Stimulated activated naive CD8-positive, alpha-beta T cell treated with anti-CD3 and anti-CD28 coated beads, Interleukin-15, Interleukin-2, amounts not matched to agents 100 ng/mL and 50 ng/mL, for 24 hours (primary cell): ENCODE measurements at regions not wholly inside any gene's neighbourhood (a gene's known extent, or its start where the extent isn't known, plus 50 kb on each side); places are given as distances from the start of the nearest gene placed in this dataset.

Experiments
- H3K27ac Mint-ChIP-seq: one replicate; pipeline ENCODE4 v1.8.0; 2021; ENCODE audit warnings: mild to moderate bottlenecking, mixed read lengths
- H3K27me3 Mint-ChIP-seq: one replicate; pipeline ENCODE4 v1.8.0; 2021; ENCODE audit warnings: mixed read lengths
- H3K36me3 Mint-ChIP-seq: one replicate; pipeline ENCODE4 v1.8.0; 2021; ENCODE audit warnings: low read depth, mixed read lengths
- H3K4me1 Mint-ChIP-seq: one replicate; pipeline ENCODE4 v1.8.0; 2021; ENCODE audit warnings: low read depth, mixed read lengths
- H3K4me3 Mint-ChIP-seq: one replicate; pipeline ENCODE4 v1.8.0; 2021; ENCODE audit warnings: mild to moderate bottlenecking, mixed read lengths
- H3K9me3 Mint-ChIP-seq: one replicate; pipeline ENCODE4 v1.8.0; 2021; ENCODE audit warnings: mixed read lengths

DNA sequence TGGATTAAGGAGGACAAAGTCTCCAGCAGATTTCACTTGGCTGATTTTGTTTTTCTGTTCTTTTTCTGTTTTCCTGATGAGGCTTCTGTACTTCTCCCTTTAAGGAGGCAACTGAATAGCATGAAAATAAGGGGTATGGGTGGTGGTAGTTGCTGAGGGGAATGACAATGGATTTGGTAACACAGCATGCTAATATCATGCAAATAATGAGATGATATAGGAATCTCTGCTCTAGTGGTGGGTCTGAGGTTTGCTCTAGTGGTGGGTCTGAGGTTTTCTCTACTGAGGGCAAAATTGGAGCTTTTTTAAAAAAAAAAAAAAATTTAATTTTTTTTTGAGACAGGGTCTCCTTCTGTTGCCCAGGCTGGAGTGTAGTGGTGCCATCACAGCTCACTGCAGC lies 139.7 kb downstream of the C9orf152 start:
- no peak overlapping the region for H3K4me3 Mint-ChIP-seq
- peaks cover 4% of the 10 kb centered on the region for H3K36me3 Mint-ChIP-seq
- no peak overlapping the region for H3K27ac Mint-ChIP-seq
- H3K27me3 Mint-ChIP-seq, result no peaks in the 10 kb centered on the region
- H3K4me1 Mint-ChIP-seq, result peaks cover 16% of the 10 kb centered on the region
- H3K9me3 Mint-ChIP-seq, result no peaks in the 10 kb centered on the region

DNA sequence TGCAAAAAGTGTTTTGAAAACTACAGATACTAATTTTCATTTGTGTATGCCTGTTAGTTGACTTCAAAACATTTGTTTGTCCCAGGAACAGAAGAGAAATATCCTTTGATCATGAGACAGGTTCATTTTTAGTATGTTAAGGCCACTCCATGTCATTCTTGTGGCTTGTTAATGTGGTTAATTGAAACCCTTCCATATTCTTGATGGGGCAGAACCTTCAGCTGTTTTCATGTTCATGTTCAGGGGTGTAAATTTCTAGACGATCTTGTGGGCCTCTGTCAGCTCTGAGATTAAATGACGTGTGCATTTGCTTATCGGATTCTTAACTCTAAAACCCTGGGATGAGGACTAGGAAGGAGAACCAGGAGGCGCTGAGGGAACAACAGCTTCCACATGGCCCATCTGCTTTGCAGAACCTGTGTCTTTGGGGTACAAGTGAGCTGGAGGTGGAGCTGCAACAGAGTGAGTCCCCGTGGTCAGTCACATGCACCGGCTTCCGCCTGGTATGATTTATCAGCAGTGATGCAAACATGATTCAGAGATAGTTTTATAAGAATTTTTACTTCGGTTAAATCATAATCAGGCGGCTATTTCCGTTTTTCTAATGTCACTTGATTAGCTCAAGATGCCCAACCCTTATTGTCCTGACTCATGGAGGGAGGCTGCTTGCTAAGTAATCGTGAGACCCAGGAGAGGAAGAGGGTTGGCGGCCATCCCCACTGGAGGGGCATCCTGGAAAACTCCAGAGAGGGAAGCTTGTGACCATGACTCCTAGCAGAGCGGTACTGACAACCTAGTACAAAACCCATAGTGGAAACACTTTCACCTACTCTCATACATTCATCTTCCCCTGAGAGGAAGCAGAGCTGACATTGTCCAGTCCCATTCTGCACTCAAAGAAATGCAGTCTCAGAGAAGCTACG lies 138.4 kb downstream of the C9orf152 start:
- Mint-ChIP-seq H3K27me3 (no peaks in the 10 kb centered on the region), H3K4me3 (no peak overlapping the region), H3K4me1 (peaks cover 16% of the 10 kb centered on the region), H3K27ac (no peak overlapping the region), H3K36me3 (peaks cover 4% of the 10 kb centered on the region), H3K9me3 (no peaks in the 10 kb centered on the region)

DNA sequence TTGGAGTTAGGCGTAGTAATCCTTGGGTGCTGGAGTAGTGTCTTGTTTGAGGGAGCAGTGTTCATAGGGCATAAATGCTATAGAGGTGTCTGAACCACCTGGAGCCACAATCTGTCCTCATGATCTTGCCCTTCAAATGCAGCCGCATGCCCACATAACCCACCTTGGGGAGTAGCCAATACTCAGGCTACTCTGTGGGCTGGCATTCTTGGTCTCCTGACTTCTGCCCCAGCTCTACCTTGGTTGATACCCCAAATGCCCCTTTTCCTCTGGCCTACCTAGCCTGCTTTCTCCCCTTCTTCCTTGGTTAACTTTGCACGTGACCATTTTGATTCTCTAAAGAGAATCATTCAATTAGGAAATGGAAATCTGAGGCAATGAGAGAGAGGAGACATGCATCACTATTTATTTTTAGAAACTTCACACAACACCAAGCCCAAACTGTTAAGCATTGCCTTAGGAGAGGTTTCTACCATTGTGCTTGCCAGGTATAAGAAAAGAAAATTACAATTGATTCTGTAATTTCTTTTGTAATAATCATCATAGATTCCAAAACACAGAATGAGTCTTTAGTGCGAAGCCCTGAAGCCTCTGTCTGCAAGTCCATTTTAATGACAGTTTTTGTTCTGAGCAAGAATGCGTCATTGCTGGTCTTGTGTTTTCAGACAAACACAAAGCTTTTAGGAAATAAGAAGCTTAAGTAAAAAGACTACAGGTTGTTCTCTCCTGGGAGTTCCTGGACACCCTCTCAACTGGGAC lies 135.2 kb downstream of the C9orf152 start:
- Mint-ChIP-seq H3K4me1 (no peaks in the 10 kb centered on the region), H3K9me3 (no peaks in the 10 kb centered on the region), H3K27ac (no peak overlapping the region), H3K4me3 (no peak overlapping the region), H3K27me3 (no peaks in the 10 kb centered on the region), H3K36me3 (no peaks in the 10 kb centered on the region)

DNA sequence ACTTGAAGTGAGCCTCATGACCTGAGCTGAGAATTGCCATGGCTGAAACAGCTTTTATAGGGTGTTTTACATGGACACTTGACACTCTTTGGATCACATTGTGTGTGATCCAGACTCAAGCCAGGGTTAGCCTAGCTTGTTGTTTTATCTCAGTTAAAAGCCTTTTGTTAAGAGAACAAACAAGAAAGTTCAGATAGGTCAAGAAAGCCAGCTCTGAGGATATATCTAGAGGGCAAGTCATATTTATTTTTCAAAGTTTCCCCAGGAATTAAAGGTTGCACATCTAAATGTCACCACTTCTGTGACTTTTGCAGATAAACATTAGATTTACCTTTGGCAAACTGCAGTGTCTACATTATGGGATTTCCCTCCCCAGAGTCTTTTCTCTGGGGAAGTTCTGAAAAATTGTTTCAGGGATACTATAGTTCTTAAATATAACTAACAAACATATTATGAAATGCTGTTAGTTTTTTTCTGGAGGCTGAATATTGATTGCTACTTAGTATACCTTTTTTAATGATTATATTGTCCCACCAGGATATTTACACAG lies 134.5 kb downstream of the C9orf152 start:
- Mint-ChIP-seq H3K4me3 (no peak overlapping the region), H3K36me3 (no peaks in the 10 kb centered on the region), H3K27ac (no peak overlapping the region), H3K9me3 (no peaks in the 10 kb centered on the region), H3K4me1 (peaks cover under 1% of the 10 kb centered on the region), H3K27me3 (no peaks in the 10 kb centered on the region)

DNA sequence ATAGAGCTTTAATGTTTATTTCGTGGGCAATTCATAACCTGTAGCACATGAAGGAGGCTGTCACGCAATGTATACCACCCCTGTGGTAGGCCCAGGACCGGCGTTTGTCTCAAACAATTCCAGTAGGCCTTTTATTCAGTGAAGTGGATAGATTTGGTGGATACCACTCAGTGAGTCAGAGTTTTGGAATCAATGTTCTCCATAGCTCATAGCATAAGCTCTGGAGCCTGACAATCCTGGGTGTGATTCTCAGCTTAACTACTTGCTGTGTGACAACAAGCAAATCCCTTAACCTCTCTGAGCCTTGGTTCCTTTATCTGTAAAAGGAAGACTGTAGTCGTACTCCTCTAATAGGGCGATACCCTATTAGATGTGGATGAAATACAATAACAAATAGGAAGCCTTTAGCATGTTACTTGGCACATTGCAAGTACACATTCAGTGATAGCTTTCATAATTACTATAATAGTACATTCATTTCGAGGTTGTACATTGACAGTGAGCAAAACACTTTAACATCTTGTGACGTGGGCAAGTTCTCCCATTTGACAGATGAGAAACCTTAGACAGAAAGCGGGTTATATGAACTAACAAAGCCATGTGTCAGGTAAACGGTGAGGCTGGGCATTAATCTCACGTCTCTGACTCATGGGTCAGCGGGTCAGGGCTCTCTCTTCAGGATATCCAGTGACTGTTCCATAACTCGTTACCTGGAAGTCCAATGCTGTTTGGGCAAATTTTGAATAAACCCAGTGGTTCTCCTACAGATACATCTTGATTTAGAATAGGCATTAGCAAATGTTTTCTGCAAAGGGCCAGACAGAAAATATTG lies 130.8 kb downstream of the C9orf152 start:
- H3K4me1 Mint-ChIP-seq, result peaks cover 23% of the 10 kb centered on the region
- no peak overlapping the region for H3K4me3 Mint-ChIP-seq
- H3K27me3 Mint-ChIP-seq, result no peaks in the 10 kb centered on the region
- no peaks in the 10 kb centered on the region for H3K36me3 Mint-ChIP-seq
- no peaks in the 10 kb centered on the region for H3K9me3 Mint-ChIP-seq
- H3K27ac Mint-ChIP-seq, result no peak overlapping the region

DNA sequence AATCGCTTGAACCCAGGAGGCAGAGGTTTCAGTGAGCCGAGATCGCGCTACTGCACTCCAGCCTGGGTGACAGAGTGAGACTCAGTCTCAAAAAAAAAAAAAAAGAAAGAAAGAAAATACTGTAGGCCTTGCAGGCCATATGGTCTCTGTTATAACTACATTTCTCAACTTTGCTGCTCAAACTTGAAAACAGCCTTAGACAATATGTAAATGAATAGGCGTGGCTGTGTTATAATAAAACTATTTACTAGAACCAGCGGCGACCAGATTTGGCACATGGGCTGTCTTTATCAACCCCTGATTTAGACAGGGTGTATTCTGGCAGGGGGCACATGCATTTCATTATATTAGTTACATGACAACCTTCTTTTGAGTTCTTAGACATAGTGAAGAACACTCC lies 130.0 kb downstream of the C9orf152 start:
- no peaks in the 10 kb centered on the region for H3K9me3 Mint-ChIP-seq
- H3K36me3 Mint-ChIP-seq, result no peaks in the 10 kb centered on the region
- no peak overlapping the region for H3K27ac Mint-ChIP-seq
- peaks cover 27% of the 10 kb centered on the region for H3K4me1 Mint-ChIP-seq
- no peak overlapping the region for H3K4me3 Mint-ChIP-seq
- H3K27me3 Mint-ChIP-seq, result no peaks in the 10 kb centered on the region

DNA sequence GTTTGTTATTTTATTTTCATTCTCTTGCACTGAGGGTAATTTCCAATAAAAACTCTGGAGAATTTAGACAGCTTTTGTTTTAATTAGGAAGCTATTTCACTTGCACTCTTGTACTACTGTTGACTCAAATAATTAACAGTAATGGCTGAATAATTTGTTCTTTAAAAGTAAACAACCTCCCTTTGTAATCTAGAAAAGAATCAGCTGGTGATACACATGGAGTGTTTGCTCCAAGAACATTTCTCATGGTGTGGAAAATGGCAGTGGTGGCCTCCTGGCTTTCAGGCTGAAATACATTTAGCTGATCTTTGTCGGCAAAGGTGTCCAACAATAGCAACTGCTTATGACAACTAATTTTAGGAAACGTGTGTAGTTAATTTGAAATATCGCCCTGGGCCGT lies 129.4 kb downstream of the C9orf152 start:
- H3K27me3 Mint-ChIP-seq, result no peaks in the 10 kb centered on the region
- H3K27ac Mint-ChIP-seq, result no peak overlapping the region
- H3K36me3 Mint-ChIP-seq, result no peaks in the 10 kb centered on the region
- H3K4me1 Mint-ChIP-seq, result peaks cover 27% of the 10 kb centered on the region
- no peak overlapping the region for H3K4me3 Mint-ChIP-seq
- no peaks in the 10 kb centered on the region for H3K9me3 Mint-ChIP-seq

DNA sequence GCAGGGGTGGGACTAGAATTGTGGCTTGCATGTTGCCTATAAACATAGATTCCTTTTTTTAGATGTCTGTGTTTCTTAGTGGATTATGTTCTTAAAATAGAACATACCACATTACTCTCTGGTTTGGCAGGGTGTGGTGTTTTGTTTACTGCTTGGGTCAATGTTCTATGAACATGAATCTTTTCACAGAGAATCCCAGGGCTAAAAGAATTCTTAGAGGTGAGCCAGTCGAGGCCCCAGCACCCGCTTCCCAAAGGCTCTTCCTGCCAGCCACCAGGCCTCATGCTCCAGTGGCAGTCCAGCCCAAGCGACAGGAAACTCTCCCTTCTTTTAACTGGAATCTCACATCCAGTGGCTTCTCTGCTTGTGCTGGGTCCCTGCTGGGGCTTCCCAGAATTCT lies 126.6 kb downstream of the C9orf152 start:
- no peaks in the 10 kb centered on the region for H3K36me3 Mint-ChIP-seq
- H3K27ac Mint-ChIP-seq, result no peak overlapping the region
- H3K4me3 Mint-ChIP-seq, result no peak overlapping the region
- H3K4me1 Mint-ChIP-seq, result peaks cover 27% of the 10 kb centered on the region
- no peaks in the 10 kb centered on the region for H3K27me3 Mint-ChIP-seq
- no peaks in the 10 kb centered on the region for H3K9me3 Mint-ChIP-seq

DNA sequence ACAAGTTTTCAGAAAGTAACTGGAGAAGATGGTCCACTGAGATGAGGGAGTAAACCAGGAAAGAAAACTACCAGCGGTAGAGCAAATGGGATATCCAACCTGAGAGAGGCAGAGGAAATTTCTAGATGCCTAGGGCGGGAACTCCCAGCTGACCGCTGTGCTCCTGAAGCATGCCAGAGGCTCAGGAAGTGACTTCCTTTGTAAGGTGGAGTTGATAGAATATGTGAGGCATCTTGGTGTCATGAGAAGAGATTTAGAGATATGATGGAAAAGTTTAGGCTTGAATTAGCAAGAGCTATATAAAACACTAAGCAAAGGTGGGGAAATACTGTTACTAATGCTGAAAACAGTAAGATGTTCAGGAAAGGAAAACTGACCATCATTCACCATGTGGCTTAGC lies 124.1 kb downstream of the C9orf152 start:
- H3K27me3 Mint-ChIP-seq, result no peaks in the 10 kb centered on the region
- H3K27ac Mint-ChIP-seq, result no peak overlapping the region
- H3K4me3 Mint-ChIP-seq, result no peak overlapping the region
- H3K36me3 Mint-ChIP-seq, result no peaks in the 10 kb centered on the region
- no peaks in the 10 kb centered on the region for H3K9me3 Mint-ChIP-seq
- peaks cover 39% of the 10 kb centered on the region for H3K4me1 Mint-ChIP-seq

DNA sequence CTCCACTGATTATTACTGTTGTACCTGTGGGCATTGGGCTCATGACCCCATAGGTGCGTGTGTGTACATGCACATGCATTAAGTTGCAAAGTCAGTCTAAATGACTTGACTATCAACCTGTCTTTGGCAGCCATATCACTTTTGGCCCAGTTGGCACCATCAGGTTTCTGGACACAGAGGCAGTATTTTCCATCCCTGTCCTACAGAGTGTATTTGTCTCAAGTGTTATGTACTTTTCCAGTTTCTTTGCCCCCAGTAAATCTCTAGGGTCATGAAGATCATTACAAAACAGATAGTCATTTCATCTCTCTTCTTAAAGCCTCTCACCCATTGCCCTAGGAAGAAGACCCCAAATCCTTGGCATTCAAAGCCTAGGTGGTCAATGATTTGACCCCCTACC lies 121.4 kb downstream of the C9orf152 start:
- peaks cover 29% of the 10 kb centered on the region for H3K4me1 Mint-ChIP-seq
- no peak overlapping the region for H3K27ac Mint-ChIP-seq
- no peaks in the 10 kb centered on the region for H3K9me3 Mint-ChIP-seq
- no peaks in the 10 kb centered on the region for H3K36me3 Mint-ChIP-seq
- no peak overlapping the region for H3K4me3 Mint-ChIP-seq
- H3K27me3 Mint-ChIP-seq, result no peaks in the 10 kb centered on the region

DNA sequence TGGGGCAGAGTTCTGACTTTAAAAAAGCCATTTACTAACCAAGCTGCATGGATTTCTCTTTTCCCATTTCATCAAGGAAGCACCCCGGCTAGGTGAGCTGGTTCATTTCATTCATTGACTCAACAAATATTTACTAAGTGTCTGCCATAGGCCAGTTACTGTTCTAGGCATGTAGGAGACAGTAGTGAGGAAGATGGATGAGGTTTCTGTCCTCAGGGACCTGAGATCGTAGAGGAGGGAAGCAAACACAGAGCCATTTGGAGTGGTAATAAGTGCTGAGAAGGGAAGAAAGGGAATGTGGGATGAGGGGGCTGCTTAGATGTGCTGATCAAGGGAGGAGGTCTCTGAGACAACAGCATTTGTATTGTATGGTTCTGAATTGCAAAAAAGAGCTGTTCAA lies 120.4 kb downstream of the C9orf152 start:
- H3K27ac Mint-ChIP-seq, result no peak overlapping the region
- H3K4me3 Mint-ChIP-seq, result no peak overlapping the region
- H3K4me1 Mint-ChIP-seq, result peaks cover 20% of the 10 kb centered on the region
- H3K36me3 Mint-ChIP-seq, result no peaks in the 10 kb centered on the region
- H3K9me3 Mint-ChIP-seq, result no peaks in the 10 kb centered on the region
- no peaks in the 10 kb centered on the region for H3K27me3 Mint-ChIP-seq

DNA sequence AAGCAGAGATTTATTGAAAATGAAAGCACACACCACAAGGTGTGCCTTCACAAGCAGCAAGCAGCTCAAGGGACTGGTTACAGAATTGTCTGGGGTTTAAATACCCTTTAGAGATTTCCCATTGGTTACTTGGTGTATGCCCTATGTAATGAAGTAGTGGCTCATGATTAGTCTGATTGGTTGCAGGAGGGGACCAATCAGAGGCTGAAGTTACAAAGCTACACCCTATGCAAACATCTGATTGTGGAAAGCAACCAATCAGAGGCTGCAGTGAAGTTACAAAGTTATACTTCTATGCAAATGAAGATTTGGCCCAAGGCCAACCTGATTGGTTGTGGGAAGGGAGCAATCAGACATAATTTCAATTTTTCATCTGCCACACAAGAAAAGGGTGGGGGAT lies 119.9 kb downstream of the C9orf152 start:
- no peaks in the 10 kb centered on the region for H3K27me3 Mint-ChIP-seq
- no peaks in the 10 kb centered on the region for H3K36me3 Mint-ChIP-seq
- no peak overlapping the region for H3K4me3 Mint-ChIP-seq
- H3K4me1 Mint-ChIP-seq, result peaks cover 20% of the 10 kb centered on the region
- H3K27ac Mint-ChIP-seq, result no peak overlapping the region
- H3K9me3 Mint-ChIP-seq, result no peaks in the 10 kb centered on the region

DNA sequence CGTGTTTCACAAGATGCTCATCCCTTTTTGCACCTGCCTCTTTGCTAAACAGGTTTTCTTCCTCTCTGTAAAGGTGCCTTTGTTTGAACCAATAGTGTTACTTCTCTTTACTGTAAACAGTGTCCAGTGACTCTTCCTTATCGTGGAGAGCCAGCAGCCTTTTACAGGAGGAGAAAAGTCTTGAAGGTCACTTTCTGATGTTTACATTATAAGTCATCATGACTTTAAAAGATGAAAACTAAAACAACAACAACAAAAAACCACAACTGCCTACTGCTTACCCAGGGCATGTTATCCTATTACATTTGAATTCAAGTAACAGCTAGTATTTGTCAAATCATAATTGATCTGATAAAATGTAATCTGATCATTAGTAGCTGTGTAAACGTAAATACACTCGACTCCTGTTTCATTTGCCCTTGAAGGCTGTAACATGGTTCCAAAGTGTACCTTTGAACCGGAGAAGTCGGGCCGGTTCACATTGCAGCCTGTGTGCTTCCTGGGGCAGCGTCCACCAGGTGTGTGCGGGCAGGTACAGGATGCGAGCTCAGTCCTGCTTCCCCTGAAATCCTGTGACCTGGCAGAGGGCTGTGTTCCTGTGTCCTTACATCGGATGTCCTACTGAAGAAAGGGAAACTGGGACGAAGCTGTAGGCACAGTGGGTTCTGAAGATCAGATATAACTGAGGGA lies 118.1 kb downstream of the C9orf152 start:
- Mint-ChIP-seq H3K27me3 (no peaks in the 10 kb centered on the region), H3K4me1 (peaks cover 20% of the 10 kb centered on the region), H3K27ac (no peak overlapping the region), H3K9me3 (no peaks in the 10 kb centered on the region), H3K36me3 (no peaks in the 10 kb centered on the region), H3K4me3 (no peak overlapping the region)

DNA sequence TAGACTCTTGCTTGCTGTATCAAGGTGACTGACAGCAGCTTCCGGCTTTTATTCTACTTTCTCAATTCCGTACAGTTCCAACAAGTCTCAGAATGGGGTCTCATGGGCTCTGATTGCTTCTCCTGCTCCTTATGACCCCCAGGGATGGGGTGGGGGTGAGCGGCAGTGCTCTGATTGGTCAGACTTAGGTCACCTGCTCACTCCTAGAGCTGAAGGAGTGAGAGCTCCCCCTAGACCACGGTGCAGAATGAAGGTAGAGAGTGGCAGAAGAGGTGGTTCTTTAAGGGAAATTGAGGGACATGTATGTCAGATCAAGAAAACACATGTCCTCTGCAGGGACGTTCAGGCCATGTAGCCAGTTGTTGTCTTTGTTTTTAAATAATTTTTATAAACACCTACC lies 115.2 kb downstream of the C9orf152 start:
- Mint-ChIP-seq H3K27me3 (no peaks in the 10 kb centered on the region), H3K4me1 (peaks cover 11% of the 10 kb centered on the region), H3K4me3 (no peak overlapping the region), H3K9me3 (no peaks in the 10 kb centered on the region), H3K36me3 (no peaks in the 10 kb centered on the region), H3K27ac (no peak overlapping the region)
